ENCODE measurements at regions not wholly inside any gene's neighbourhood (a gene's known extent, or its start where the extent isn't known, plus 50 kb on each side); places are given as distances from the start of the nearest gene placed in this dataset.

DNA sequence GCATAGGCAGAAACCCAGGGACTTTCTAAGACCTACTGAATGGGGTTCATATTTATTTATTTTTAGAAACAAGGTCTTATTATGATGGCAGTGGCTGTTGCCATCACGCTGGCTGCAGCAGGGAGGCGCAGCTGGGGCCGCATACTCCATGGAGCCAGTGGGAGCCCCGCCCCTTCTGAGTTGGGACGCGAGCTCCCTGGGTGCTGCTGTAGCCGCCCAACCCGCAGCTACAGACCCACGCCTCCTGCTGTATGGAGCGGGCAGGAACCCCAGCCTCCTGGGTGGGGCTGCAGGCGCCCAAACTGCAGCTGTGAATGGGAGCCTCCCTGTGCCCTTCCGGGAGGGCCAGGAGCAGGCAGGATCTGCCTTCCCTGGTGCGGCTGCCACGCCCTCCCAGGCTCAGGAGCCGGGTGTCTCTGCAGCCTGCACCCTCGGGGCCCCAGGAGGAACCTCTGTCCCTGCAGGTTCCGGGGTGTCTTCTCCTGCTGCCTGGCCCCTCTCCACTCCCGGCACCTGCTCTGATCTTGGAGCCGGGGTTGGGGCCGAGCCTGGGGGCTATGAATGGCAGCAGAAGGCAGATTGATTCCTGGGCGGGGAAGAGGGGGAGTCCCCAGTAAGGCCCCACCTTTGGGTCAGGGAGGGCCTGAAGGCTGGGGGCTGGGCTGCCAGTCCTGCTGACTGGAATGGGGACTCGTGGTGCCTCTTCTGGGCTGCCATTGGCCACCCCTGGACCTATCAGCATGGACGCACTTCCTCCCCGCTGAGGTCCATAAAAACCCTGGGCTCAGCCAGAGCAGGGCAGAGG is 66.5 kb upstream of the LRRN2 start:
- TF ChIP-seq, protein P1, sequence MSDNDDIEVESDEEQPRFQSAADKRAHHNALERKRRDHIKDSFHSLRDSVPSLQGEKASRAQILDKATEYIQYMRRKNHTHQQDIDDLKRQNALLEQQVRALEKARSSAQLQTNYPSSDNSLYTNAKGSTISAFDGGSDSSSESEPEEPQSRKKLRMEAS (CRISPR knock-in tag; IDR thresholded peaks at IDR 0.05): no peak
- TF ChIP-seq, protein P2, sequence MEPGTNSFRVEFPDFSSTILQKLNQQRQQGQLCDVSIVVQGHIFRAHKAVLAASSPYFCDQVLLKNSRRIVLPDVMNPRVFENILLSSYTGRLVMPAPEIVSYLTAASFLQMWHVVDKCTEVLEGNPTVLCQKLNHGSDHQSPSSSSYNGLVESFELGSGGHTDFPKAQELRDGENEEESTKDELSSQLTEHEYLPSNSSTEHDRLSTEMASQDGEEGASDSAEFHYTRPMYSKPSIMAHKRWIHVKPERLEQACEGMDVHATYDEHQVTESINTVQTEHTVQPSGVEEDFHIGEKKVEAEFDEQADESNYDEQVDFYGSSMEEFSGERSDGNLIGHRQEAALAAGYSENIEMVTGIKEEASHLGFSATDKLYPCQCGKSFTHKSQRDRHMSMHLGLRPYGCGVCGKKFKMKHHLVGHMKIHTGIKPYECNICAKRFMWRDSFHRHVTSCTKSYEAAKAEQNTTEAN (CRISPR knock-in tag; IDR thresholded peaks at IDR 0.05): no peak
- TF ChIP-seq NFYB (CRISPR knock-in tag; conservative IDR thresholded peaks at IDR 0.05; ENCODE audit: low read depth) (no peak), SP1 (CRISPR knock-in tag; conservative IDR thresholded peaks at IDR 0.05) (no peak)
- TF ChIP-seq, protein P3, sequence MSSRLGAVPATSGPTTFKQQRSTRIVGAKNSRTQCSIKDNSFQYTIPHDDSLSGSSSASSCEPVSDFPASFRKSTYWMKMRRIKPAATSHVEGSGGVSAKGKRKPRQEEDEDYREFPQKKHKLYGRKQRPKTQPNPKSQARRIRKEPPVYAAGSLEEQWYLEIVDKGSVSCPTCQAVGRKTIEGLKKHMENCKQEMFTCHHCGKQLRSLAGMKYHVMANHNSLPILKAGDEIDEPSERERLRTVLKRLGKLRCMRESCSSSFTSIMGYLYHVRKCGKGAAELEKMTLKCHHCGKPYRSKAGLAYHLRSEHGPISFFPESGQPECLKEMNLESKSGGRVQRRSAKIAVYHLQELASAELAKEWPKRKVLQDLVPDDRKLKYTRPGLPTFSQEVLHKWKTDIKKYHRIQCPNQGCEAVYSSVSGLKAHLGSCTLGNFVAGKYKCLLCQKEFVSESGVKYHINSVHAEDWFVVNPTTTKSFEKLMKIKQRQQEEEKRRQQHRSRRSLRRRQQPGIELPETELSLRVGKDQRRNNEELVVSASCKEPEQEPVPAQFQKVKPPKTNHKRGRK (CRISPR knock-in tag; IDR thresholded peaks at IDR 0.05; ENCODE audit: borderline replicate concordance): no peak
